DOHH2 (cell line): ENCODE measurements at regions not wholly inside any gene's neighbourhood (a gene's known extent, or its start where the extent isn't known, plus 50 kb on each side); places are given as distances from the start of the nearest gene placed in this dataset.

ENCODE experiments used
- H3F3A ChIP-seq: fragments of 200-600 bp; sonication (generic), shearing (Covaris generic); 2 replicates; pipeline ENCODE4 v1.6.0; 2016; ENCODE audit warnings: antibody characterized with exemption, mild to moderate bottlenecking; ENCODE audit not compliant: control insufficient read depth, insufficient read depth
- H3K27ac ChIP-seq: fragments of 200-600 bp; sonication (generic); 2 replicates; pipeline ENCODE4 v1.5.1; 2014; ENCODE audit warnings: low read depth, mild to moderate bottlenecking, low read length, moderate library complexity
- H3K27me3 ChIP-seq: fragments of 200-600 bp; sonication (generic); 2 replicates; pipeline ENCODE4 v1.6.1; 2014; ENCODE audit warnings: mild to moderate bottlenecking, low read length, mixed read lengths; ENCODE audit not compliant: control insufficient read depth
- H3K36me3 ChIP-seq: fragments of 200-600 bp; sonication (generic); 2 replicates; pipeline ENCODE4 v1.6.1; 2014; ENCODE audit warnings: mild to moderate bottlenecking, low read length, moderate library complexity, mixed read lengths; ENCODE audit not compliant: control insufficient read depth
- H3K4me1 ChIP-seq: fragments of 200-600 bp; sonication (generic); 2 replicates; pipeline ENCODE4 v1.6.1; 2014; ENCODE audit warnings: mild to moderate bottlenecking, low read length, mixed read lengths; ENCODE audit not compliant: control insufficient read depth
- H3K4me2 ChIP-seq: fragments of 200-600 bp; sonication (generic); 2 replicates; pipeline ENCODE4 v1.6.0; 2014; ENCODE audit warnings: mild to moderate bottlenecking, low read length, moderate library complexity
- H3K4me3 ChIP-seq: fragments of 200-600 bp; sonication (generic); 2 replicates; pipeline ENCODE4 v1.5.1; 2014; ENCODE audit warnings: mild to moderate bottlenecking, low read length, mixed read lengths
- H3K79me2 ChIP-seq: fragments of 200-600 bp; sonication (generic); 2 replicates; pipeline ENCODE4 v1.6.1; 2014; ENCODE audit warnings: mild to moderate bottlenecking, low read length, mixed read lengths; ENCODE audit not compliant: control insufficient read depth
- H3K9me2 ChIP-seq: fragments of 200-600 bp; sonication (generic); replicated peaks from 2 replicates; pipeline ENCODE4 v1.6.1; 2014; ENCODE audit warnings: mild to moderate bottlenecking, low read length, mixed read lengths; ENCODE audit not compliant: control insufficient read depth
- H3K9me3 ChIP-seq: fragments of 200-600 bp; sonication (generic); 2 replicates; pipeline ENCODE4 v1.6.1; 2014; ENCODE audit warnings: antibody characterized with exemption, low read length, mixed read lengths; ENCODE audit not compliant: control insufficient read depth, insufficient read depth
- H4K20me1 ChIP-seq: fragments of 200-600 bp; sonication (generic); 2 replicates; pipeline ENCODE4 v1.6.0; 2014; ENCODE audit warnings: low read depth, mild to moderate bottlenecking, antibody characterized with exemption, low read length, moderate library complexity; ENCODE audit not compliant: control insufficient read depth, insufficient read depth
- EZH2phosphoT487 ChIP-seq: fragments of 200-600 bp; sonication (generic); IDR thresholded peaks from 2 replicates; pipeline ENCODE4 v1.6.1; 2017; ENCODE audit warnings: borderline replicate concordance, mild to moderate bottlenecking, antibody characterized with exemption, low read length, moderate library complexity, mixed read lengths
- TF ChIP-seq, protein P1 (sequence below): fragments of 200-600 bp; sonication (generic); IDR thresholded peaks from one replicate; pipeline ENCODE4 v1.5.1; 2014; ENCODE audit warnings: antibody characterized with exemption, mild to moderate bottlenecking, low read depth, low read length; ENCODE audit not compliant: poor library complexity, severe bottlenecking

DNA sequence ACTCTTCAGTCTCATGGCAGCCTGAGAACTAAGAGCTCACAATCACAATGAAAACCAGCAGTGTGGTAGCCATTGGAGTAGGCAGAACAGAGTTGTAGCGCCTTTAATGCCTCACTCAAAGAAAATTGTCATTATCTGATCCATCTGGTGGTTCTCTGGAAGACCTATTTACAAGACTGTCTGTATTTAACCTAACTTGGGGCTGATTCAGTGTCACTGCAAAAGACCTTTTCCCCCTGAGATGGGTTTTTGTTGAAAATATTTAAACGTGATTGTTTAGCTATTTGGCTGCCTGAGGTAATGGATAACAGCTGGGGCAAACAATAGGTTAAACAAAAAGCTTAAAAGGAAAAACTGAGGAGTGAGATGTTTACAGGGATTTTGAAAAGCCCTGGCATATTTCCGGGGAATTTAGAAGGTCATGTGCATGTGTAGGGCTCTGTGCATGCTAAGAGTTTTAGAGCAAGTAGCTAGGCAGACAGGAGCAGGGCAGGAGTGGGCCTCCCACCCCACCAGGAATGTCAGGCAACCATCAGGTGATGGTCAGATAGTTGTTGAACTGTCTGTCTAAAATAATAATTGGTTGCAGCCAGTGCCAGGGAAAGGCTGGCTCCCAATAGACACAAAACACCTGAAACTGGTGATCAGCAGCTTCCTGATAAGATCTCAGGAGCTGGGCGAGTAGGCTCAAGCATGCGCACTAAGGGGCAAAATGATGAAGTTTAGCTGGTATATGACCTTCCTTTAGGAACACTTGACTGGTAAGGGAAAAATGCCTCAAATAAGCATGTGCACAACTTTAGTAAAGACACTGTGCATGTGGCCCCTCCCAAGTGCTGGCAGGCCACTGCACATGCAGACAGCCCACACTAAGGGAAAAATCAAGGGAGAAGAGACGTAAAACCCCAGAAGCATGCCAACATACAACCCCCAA is 70.8 kb upstream of the AKIRIN2 start:
- TF ChIP-seq, protein P1, sequence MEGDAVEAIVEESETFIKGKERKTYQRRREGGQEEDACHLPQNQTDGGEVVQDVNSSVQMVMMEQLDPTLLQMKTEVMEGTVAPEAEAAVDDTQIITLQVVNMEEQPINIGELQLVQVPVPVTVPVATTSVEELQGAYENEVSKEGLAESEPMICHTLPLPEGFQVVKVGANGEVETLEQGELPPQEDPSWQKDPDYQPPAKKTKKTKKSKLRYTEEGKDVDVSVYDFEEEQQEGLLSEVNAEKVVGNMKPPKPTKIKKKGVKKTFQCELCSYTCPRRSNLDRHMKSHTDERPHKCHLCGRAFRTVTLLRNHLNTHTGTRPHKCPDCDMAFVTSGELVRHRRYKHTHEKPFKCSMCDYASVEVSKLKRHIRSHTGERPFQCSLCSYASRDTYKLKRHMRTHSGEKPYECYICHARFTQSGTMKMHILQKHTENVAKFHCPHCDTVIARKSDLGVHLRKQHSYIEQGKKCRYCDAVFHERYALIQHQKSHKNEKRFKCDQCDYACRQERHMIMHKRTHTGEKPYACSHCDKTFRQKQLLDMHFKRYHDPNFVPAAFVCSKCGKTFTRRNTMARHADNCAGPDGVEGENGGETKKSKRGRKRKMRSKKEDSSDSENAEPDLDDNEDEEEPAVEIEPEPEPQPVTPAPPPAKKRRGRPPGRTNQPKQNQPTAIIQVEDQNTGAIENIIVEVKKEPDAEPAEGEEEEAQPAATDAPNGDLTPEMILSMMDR, result no peak
- no peak for TF ChIP-seq EZH2phosphoT487
- H3K9me3 ChIP-seq, result no peaks in the 10 kb centered on the region
- H3K4me2 ChIP-seq, result no peak overlapping the region
- H3K4me3 ChIP-seq, result no peak overlapping the region
- H3K4me1 ChIP-seq, result no peaks in the 10 kb centered on the region
- H3K27ac ChIP-seq, result no peak overlapping the region
- no peaks in the 10 kb centered on the region for H3K27me3 ChIP-seq
- no peaks in the 10 kb centered on the region for H3K9me2 ChIP-seq
- H3K79me2 ChIP-seq, result no peaks in the 10 kb centered on the region
- H3K36me3 ChIP-seq, result no peaks in the 10 kb centered on the region
- no peaks in the 10 kb centered on the region for H4K20me1 ChIP-seq
- no peaks in the 10 kb centered on the region for H3F3A ChIP-seq

- no peaks in the 10 kb centered on the region for H4K20me1 ChIP-seq
- H3K27me3 ChIP-seq, result no peaks in the 10 kb centered on the region
- no peak overlapping the region for H3K27ac ChIP-seq
- H3K4me2 ChIP-seq, result no peak overlapping the region
- no peak for TF ChIP-seq EZH2phosphoT487
- TF ChIP-seq, protein P1, result no peak
- no peaks in the 10 kb centered on the region for H3K79me2 ChIP-seq
- no peaks in the 10 kb centered on the region for H3K4me1 ChIP-seq
- H3F3A ChIP-seq, result no peaks in the 10 kb centered on the region
- no peaks in the 10 kb centered on the region for H3K9me2 ChIP-seq
- H3K9me3 ChIP-seq, result no peaks in the 10 kb centered on the region
- H3K36me3 ChIP-seq, result no peaks in the 10 kb centered on the region
- H3K4me3 ChIP-seq, result no peak overlapping the region
Observed at GRCh38 chr6:87767478-87767877, 65.4 kb upstream of the AKIRIN2 start.

DNA sequence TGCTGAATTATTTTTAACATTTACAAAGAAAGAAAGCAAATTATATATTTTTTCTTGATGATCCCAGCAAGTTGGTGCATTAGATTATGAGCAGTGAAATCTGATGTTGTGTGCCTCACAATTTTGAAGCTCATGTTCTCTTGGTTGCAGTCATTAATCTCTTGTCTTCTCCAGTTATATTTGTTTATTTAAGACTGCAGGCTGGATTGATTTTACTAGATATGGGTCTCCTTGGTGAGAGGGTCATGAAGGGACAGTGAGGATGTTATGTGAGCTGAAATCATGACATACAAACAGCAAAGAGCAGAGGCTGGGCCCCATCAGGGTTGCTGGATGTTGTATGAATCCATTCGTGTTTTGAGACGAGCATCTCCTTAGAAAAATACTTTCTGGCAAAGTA is 64.2 kb upstream of the AKIRIN2 start:
- H3K27me3 ChIP-seq, result no peaks in the 10 kb centered on the region
- TF ChIP-seq, protein P1, result no peak
- no peak for TF ChIP-seq EZH2phosphoT487
- H3K27ac ChIP-seq, result no peak overlapping the region
- H3F3A ChIP-seq, result no peaks in the 10 kb centered on the region
- H3K9me2 ChIP-seq, result no peaks in the 10 kb centered on the region
- H4K20me1 ChIP-seq, result no peaks in the 10 kb centered on the region
- H3K4me1 ChIP-seq, result no peaks in the 10 kb centered on the region
- no peak overlapping the region for H3K4me3 ChIP-seq
- H3K79me2 ChIP-seq, result no peaks in the 10 kb centered on the region
- H3K4me2 ChIP-seq, result no peak overlapping the region
- no peaks in the 10 kb centered on the region for H3K9me3 ChIP-seq
- H3K36me3 ChIP-seq, result no peaks in the 10 kb centered on the region
